HL-60 (cell line): ENCODE measurements at regions not wholly inside any gene's neighbourhood (a gene's known extent, or its start where the extent isn't known, plus 50 kb on each side); places are given as distances from the start of the nearest gene placed in this dataset.

ENCODE experiments used
- DNase-seq, 2 experiments: peaks; one replicate each; pipeline ENCODE4 v3.0.0-alpha.2; 2010 to 2020; ENCODE audit warnings: low read depth in 1 of 2, low spot score in 1 of 2
- H3K27ac ChIP-seq: fragments of 250-450 bp; sonication (Bioruptor Pico); replicated peaks from 2 replicates; pipeline ENCODE4 v1.5.1; 2020; ENCODE audit warnings: mild to moderate bottlenecking, moderate library complexity
- H3K27me3 ChIP-seq: fragments of 250-450 bp; sonication (Bioruptor Pico); 2 replicates; pipeline ENCODE4 v1.5.1; 2021; ENCODE audit warnings: mild to moderate bottlenecking, moderate library complexity; ENCODE audit not compliant: insufficient read depth, poor library complexity, severe bottlenecking
- H3K4me3 ChIP-seq: replicated peaks from 2 replicates; pipeline ENCODE4 v1.5.1; 2011; ENCODE audit warnings: mild to moderate bottlenecking, control low read depth, low read length; ENCODE audit not compliant: insufficient read depth
- CTCF ChIP-seq: IDR thresholded peaks from one replicate; pipeline ENCODE4 v1.5.1; 2011; ENCODE audit warnings: low read length, control low read depth, inconsistent platforms; ENCODE audit not compliant: insufficient read depth
- GABPA ChIP-seq: IDR thresholded peaks from 2 replicates; pipeline ENCODE4 v1.6.1; 2012; ENCODE audit warnings: low read depth
- POLR2AphosphoS5 ChIP-seq: IDR thresholded peaks from 2 replicates; pipeline ENCODE4 v1.6.1; 2012; ENCODE audit warnings: low read depth
- REST ChIP-seq: IDR thresholded peaks from 2 replicates; pipeline ENCODE4 v1.6.1; 2012; ENCODE audit warnings: low read depth; ENCODE audit not compliant: insufficient replicate concordance
- SPI1 ChIP-seq: IDR thresholded peaks from 2 replicates; pipeline ENCODE4 v1.6.1; 2012; ENCODE audit warnings: low read depth, mild to moderate bottlenecking, borderline replicate concordance

- Histone ChIP-seq H3K4me3 (no peak overlapping the region), H3K27ac (no peak overlapping the region), H3K27me3 (no peaks in the 10 kb centered on the region)
- TF ChIP-seq CTCF (no peak), SPI1 (no peak), GABPA (no peak), REST (no peak), POLR2AphosphoS5 (no peak)
- no peak for DNase-seq
These were observed 88.6 kb downstream of the ZIC3 start for GRCh38 chrX:137654481-137654880.

GRCh38 chrX:137667776-137668175 is 101.8 kb downstream of the ZIC3 start:
- Histone ChIP-seq H3K4me3 (no peak overlapping the region), H3K27me3 (no peaks in the 10 kb centered on the region), H3K27ac (no peak overlapping the region)
- TF ChIP-seq CTCF (no peak), GABPA (no peak), SPI1 (no peak), POLR2AphosphoS5 (no peak), REST (no peak)
- no peak for DNase-seq

GRCh38 chrX:137684591-137684990 is 118.7 kb downstream of the ZIC3 start:
- H3K4me3 ChIP-seq, result no peak overlapping the region
- DNase-seq, result no peak
- H3K27me3 ChIP-seq, result no peaks in the 10 kb centered on the region
- H3K27ac ChIP-seq, result no peak overlapping the region
- TF ChIP-seq REST (no peak), POLR2AphosphoS5 (no peak), CTCF (no peak), SPI1 (no peak), GABPA (no peak)
